WI38 (cell line): ENCODE measurements at regions not wholly inside any gene's neighbourhood (a gene's known extent, or its start where the extent isn't known, plus 50 kb on each side); places are given as distances from the start of the nearest gene placed in this dataset.

Source experiments
- H3K4me3 ChIP-seq: 2 replicates; pipeline ENCODE4 v1.5.1; 2011; ENCODE audit warnings: low read depth, mild to moderate bottlenecking, control low read depth, low read length
- TF ChIP-seq, protein P1 (sequence below): IDR thresholded peaks from 2 replicates; pipeline ENCODE4 v1.5.1; 2012; ENCODE audit warnings: low read depth, mild to moderate bottlenecking, control low read depth, low read length

DNA sequence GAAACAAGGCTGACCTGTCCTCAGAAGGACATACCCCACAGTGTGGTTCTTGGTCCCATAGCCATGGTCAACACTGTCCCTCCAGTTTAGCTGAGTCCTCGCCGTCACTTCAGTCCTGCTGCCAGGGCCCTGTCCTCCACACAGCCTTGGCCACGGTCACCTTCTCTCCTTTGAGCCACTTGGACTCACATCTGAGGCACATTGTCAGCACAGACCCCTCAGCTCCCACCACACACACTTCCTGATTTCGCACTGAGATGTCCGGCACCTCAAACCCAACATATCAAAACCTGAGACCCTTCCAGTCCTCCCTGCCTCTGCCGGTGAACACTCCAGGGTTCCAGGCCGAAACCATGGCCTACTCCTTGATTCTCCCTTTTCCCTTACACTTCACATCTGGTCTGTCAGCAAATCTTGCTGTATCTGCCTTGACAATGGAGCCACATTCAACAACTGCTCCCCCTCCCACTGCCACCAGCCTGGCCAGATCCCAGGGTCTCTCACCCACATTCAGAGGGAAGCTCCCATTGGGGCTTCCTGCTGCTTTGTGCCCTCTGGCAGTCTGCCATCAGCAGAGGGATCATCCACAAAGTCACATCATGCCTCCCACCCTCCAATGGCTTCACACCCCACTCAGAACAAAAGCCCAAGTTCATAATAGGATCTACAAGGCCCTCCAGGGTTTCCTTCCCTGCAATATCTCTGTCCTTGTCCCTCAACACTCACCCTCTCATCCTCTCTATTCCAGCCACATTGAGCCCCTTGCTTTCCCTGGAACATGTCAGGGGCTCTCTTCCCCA, 219.6 kb upstream of the SHH start:
- H3K4me3 ChIP-seq = no peak overlapping the region
- TF ChIP-seq, protein P1, sequence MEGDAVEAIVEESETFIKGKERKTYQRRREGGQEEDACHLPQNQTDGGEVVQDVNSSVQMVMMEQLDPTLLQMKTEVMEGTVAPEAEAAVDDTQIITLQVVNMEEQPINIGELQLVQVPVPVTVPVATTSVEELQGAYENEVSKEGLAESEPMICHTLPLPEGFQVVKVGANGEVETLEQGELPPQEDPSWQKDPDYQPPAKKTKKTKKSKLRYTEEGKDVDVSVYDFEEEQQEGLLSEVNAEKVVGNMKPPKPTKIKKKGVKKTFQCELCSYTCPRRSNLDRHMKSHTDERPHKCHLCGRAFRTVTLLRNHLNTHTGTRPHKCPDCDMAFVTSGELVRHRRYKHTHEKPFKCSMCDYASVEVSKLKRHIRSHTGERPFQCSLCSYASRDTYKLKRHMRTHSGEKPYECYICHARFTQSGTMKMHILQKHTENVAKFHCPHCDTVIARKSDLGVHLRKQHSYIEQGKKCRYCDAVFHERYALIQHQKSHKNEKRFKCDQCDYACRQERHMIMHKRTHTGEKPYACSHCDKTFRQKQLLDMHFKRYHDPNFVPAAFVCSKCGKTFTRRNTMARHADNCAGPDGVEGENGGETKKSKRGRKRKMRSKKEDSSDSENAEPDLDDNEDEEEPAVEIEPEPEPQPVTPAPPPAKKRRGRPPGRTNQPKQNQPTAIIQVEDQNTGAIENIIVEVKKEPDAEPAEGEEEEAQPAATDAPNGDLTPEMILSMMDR = no peak

DNA sequence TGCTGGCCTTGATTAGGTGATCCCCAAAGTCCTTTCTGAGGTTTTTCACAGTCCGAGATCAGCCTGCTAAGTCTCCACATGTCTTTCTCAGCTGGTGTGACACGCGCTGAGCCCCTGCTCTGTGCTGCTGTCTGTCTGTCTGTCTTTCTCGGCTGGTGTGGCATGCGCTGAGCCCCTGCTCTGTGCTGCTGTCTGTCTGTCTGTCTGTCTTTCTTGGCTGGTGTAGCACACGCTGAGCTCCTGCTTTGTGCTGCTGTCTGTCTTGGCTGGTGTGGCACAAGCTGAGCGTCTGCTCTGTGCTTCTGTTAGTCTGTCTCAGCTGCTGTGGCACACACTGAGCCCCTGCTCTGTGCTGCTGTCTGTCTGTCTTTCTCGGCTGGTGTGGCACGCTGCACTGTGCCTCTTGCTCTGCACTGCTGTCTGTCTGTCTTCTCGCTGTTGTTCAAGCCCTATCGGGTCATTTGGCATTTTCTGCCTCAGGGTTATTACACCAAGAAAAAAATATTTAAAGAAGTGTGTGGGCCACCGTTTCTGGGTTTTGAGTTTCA, 217.3 kb upstream of the SHH start:
- H3K4me3 ChIP-seq = no peak overlapping the region
- TF ChIP-seq, protein P1 = no peak

DNA sequence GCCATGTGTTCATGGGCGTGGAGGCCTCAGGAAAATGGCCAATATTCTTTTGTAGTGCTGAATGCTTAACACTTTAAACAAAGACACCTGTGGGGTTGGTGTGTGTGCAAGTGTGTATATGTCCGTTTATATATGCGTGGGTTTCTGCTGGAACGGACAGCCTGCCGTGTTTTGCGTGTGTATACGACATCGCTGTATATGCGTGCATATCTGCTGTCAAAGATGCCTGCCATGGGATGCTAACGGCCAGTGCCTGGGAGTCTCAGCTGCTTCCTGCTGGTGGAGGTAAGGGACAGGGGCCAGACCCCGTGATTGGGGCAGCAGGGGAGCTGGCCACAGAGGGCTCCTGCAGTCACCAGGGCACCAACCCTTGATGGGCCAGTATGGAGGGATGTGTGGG, 216.3 kb upstream of the SHH start:
- no peak overlapping the region for H3K4me3 ChIP-seq
- TF ChIP-seq, protein P1 = no peak

DNA sequence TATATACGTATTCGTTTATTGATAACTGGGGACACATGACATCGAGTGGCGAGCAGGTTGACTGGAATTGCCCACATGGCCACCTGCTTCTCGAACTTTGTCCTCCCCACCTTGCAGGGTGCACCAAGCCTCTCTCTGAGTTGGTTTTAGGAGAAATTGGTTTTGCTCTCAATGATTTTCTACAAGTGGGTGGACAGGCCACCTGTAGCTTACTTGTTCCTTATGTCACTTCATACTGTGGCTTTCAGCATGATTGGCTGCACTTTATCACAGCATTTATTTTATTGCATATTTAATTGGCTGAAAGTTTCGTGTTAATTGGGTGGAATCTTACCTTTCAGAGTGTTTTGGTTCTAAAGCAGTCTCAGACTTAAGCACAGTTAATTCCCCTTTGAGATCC, 215.6 kb upstream of the SHH start:
- H3K4me3 ChIP-seq = no peak overlapping the region
- TF ChIP-seq, protein P1 = no peak

DNA sequence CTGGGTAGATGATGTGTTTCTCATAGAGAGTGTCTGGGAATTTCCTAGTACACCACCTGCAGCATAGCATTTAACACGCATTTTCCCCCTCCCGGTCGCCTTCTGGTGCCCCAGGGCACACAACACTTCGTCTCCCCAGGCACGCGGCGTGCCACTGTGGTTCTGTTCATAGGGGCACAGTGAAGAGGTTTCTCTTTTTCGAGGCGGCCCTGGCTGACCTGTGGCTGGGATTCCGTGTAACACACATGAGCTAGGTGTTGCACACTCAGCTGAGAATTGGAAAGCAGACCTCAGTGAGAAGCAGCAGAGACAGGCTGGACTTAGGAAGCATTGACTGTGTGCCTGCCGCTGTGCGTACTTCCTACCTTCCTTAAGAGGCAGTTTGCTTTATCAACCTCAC, 214.3 kb upstream of the SHH start:
- no peak overlapping the region for H3K4me3 ChIP-seq
- TF ChIP-seq, protein P1 = no peak

DNA sequence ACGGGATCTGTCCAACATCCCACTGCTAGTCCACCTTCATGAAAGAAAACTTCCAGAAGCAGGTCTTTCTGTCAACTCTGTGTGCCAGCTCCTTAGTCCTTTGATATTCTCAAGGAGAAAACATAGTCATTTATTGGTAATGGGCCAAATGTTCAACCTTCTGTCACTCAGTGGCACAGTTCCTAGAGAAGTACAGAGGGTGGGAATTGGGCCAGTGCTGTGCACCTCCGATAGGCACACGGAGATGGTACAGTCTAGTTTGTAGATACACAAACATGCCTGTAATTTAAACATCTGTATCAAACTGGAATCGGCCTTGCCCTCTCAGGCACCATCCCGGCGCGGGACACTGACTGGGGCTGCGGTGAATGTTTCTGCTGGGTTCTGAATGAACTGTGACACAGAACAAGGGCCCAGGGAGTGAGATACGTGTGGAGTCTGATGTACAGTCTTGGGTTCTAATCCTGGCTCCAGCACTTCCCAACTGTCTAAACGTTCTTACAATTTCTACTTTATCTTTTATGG, 213.9 kb upstream of the SHH start:
- TF ChIP-seq, protein P1 = no peak

DNA sequence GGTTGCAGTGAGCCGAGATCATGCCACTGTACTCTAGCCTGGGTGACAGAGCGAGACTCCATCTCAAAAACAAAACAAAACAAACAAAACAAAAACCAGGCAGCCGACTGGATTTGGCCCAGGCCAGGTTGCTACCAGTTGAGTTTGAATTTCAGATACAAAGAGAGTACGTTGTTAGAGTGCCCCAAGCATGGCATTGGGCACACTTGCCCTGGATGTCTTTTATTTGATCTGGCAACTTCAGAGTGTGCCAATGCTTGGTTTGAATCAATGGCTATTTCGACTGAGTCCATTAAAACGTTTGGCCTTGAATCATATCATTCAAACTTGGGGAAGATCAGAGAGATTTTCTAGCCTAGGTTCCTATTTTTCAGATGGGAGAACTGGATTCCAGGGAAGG, 213.4 kb upstream of the SHH start:
- TF ChIP-seq, protein P1 = no peak
- H3K4me3 ChIP-seq = no peak overlapping the region

More for the DNA sequence above, 213.9 kb upstream of the SHH start:
- no peak overlapping the region for H3K4me3 ChIP-seq
